C4-2B (cell line): ENCODE measurements at regions not wholly inside any gene's neighbourhood (a gene's known extent, or its start where the extent isn't known, plus 50 kb on each side); places are given as distances from the start of the nearest gene placed in this dataset.

Experiments used
- H3K27ac ChIP-seq: fragments of 450-650 bp; 2 replicates; pipeline ENCODE4 v1.5.1; 2017
- ZFX ChIP-seq: fragments of 450-650 bp; IDR thresholded peaks from 2 replicates; pipeline ENCODE4 v1.6.1; 2017
- TF ChIP-seq, protein P1 (sequence below): fragments of 450-650 bp; conservative IDR thresholded peaks from 2 replicates; pipeline ENCODE4 v1.5.1; 2017; ENCODE audit warnings: mild to moderate bottlenecking

DNA sequence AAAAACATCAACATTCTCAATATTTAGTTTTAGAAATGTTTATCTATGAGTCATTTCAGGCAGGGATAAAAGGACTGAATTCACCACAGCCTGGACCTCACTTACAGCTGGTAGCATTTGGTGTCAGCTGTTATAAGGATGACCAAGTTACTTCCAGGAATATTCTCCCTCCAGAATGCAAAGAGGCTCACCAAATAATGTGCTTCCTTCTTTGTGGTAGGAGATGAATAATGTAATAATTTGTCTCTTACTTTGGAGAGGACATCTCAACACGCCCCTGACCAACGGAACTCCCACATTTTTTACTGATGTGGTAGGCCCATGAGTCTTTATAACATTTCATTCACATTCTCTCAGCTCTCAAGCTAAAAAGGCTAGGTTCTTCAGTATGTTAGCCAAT lies 825.9 kb upstream of the GRAMD2B start:
- H3K27ac ChIP-seq = no peak overlapping the region
- no peak for TF ChIP-seq ZFX
- TF ChIP-seq, protein P1, sequence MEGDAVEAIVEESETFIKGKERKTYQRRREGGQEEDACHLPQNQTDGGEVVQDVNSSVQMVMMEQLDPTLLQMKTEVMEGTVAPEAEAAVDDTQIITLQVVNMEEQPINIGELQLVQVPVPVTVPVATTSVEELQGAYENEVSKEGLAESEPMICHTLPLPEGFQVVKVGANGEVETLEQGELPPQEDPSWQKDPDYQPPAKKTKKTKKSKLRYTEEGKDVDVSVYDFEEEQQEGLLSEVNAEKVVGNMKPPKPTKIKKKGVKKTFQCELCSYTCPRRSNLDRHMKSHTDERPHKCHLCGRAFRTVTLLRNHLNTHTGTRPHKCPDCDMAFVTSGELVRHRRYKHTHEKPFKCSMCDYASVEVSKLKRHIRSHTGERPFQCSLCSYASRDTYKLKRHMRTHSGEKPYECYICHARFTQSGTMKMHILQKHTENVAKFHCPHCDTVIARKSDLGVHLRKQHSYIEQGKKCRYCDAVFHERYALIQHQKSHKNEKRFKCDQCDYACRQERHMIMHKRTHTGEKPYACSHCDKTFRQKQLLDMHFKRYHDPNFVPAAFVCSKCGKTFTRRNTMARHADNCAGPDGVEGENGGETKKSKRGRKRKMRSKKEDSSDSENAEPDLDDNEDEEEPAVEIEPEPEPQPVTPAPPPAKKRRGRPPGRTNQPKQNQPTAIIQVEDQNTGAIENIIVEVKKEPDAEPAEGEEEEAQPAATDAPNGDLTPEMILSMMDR = no peak

DNA sequence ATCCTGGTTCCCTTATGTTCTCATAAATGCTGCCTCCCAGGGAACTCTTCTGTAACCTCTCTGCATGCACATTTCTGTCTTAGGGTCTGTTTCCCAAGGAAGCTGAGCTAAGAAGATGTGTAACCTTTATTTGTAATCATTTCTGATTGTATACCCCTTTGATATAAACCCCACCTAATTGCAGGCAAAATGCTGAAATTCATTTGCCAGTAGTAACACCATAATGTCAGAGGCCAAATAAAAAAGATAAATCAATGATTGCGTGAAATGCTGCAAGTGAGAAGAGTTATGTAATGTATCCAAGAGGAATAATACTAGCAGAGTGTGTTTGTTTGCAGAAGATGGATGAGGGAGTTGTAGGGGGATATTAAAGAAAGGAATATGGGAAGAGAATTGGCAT lies 822.6 kb upstream of the GRAMD2B start:
- no peak overlapping the region for H3K27ac ChIP-seq
- no peak for TF ChIP-seq ZFX
- TF ChIP-seq, protein P1 = no peak

DNA sequence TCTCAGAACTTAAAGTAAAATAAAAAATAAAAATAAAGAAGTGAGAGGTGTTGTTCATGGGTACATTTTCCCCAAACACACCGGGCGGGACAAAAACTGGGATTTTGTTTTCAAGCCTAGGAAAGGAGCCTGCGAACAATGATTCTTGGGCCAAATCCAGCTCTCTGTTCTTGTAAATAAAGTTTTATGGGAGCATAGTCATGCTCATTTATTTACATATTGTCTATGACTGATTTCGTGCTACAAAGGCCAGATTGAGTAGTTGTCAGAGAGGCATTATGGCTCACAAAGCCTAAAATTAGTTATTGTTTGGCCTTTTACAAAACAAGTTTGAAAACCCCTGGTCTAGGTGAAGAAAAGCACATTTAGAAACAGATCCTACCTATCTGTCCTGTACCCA lies 821.0 kb upstream of the GRAMD2B start:
- H3K27ac ChIP-seq = no peak overlapping the region
- TF ChIP-seq ZFX = no peak
- TF ChIP-seq, protein P1 = no peak

DNA sequence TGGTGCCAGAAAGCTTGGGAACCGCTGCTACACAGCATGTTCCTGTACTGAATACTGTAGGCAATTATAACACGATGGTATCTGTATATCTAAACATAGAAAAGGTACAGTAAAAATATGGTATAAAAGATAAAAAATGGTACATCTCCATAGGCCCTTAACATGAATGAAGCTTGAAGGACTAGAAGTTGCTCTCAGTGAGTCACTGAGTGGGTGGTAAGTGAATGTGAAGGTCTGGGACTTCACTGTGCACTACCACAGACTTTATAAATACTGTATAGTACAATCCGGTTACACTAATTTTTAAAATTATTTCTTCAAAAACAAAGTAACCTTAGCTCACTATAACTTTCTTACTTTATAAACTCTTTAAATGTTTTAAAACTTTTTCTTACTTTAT lies 819.9 kb upstream of the GRAMD2B start:
- H3K27ac ChIP-seq = peak overlapping the region; percentile 50; the same call in 1 of the 2 replicates
- TF ChIP-seq, protein P1 = no peak
- no peak for TF ChIP-seq ZFX

DNA sequence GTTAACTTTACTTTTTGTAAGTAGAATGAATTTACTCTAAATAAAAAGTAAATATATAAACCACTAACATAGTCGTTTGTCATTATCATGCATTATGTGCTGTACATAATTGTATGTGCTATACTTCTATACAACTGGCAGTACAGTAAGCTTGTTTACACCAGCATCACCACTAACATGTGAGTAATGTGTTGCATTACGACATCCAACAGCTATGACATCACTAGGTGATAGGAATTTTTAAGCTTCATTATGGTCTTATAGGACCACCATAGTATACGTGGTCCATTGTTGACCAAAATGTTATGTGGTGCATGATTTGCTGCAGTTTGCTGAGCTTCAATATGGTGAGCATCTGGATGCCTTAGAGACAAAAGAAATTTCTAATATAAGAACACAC lies 819.1 kb upstream of the GRAMD2B start:
- TF ChIP-seq, protein P1 = no peak
- TF ChIP-seq ZFX = no peak
- no peak overlapping the region for H3K27ac ChIP-seq

DNA sequence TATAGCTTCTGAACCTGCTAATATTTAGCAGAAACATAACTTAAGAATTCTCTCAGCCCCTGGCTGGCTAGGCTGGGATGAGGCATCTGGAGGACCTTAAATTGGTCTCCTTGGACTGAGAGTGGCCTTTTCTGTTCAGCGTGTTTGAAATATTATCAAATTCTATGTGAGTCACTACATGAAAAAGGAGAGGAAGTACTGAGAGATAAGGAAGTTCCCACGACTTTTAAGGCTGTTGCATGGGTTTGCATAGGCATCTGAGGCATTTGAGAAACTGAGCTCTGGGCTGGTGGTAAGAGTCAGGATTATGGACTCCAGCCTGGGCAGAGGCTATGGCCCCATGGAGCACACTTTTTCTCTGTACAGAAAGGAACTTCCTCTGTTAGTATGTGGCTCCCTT lies 816.2 kb upstream of the GRAMD2B start:
- H3K27ac ChIP-seq = no peak overlapping the region
- TF ChIP-seq, protein P1 = no peak
- TF ChIP-seq ZFX = no peak

DNA sequence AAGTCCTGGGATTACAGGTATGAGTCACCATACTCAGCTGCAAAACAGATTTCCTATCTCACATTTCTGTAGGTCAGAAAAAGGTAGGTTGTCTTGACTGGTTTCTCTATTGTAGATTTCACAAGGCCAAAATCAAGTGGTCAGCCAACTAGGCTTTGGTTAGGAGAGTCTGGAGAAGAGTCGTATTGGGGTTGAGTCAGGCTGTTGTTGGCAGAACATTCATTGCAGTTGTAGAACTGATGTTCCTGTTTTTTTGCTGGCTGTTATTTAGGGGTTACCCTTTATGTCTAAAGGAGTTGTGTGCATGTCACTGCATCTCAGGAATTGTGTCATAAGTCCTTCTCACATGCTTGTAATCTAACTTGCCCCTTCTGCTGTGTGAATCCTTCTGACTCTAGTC lies 814.2 kb upstream of the GRAMD2B start:
- TF ChIP-seq, protein P1 = no peak
- no peak for TF ChIP-seq ZFX

More for the DNA sequence above, 814.2 kb upstream of the GRAMD2B start:
- H3K27ac ChIP-seq = no peak overlapping the region
